Dendritic cell treated with granulocyte-macrophage colony-stimulating factor and Interleukin-4, amounts not matched to agents 40 ng/mL and 50 ng/mL, for 4 days (primary cell): ENCODE measurements at regions not wholly inside any gene's neighbourhood (a gene's known extent, or its start where the extent isn't known, plus 50 kb on each side); places are given as distances from the start of the nearest gene placed in this dataset.
A peak's percentile ranks its signal among the peaks of the same experiment; 100 is the strongest.
"Not testable (repeated sequence)": the region's sequence is repeated elsewhere in the genome, so short reads cannot be mapped to it uniquely, and the experiment has no call there.

Experiments used
- H3K27ac Mint-ChIP-seq: one replicate; pipeline ENCODE4 v1.8.0; 2022; ENCODE audit warnings: mild to moderate bottlenecking, mixed read lengths
- H3K27me3 Mint-ChIP-seq: one replicate; pipeline ENCODE4 v1.8.0; 2022; ENCODE audit warnings: mild to moderate bottlenecking, mixed read lengths
- H3K36me3 Mint-ChIP-seq: one replicate; pipeline ENCODE4 v1.8.0; 2022; ENCODE audit warnings: low read depth, mixed read lengths
- H3K4me1 Mint-ChIP-seq: one replicate; pipeline ENCODE4 v1.8.0; 2022; ENCODE audit warnings: low read depth, mixed read lengths
- H3K4me3 Mint-ChIP-seq: one replicate; pipeline ENCODE4 v1.8.0; 2022; ENCODE audit warnings: mild to moderate bottlenecking, moderate library complexity, mixed read lengths
- H3K9me3 Mint-ChIP-seq: one replicate; pipeline ENCODE4 v1.8.0; 2022; ENCODE audit warnings: mixed read lengths
- intact Hi-C: fragments of 100-400 bp; cut with micrococcal nuclease; formaldehyde crosslinking; loops from one replicate; pipeline ENCODE4 v1.15.0; 2022

GRCh38 chr21:41567237-41567636, 59.3 kb upstream of the TMPRSS2 start:
- intact Hi-C loops, H3K27ac Mint-ChIP-seq, H3K4me3 Mint-ChIP-seq, H3K9me3 Mint-ChIP-seq, H3K36me3 Mint-ChIP-seq: not testable (repeated sequence)
- Mint-ChIP-seq H3K4me1 (peaks cover 23% of the 10 kb centered on the region), H3K27me3 (peaks cover 13% of the 10 kb centered on the region)

GRCh38 chr21:41566500-41567014, 58.6 kb upstream of the TMPRSS2 start:
- Mint-ChIP-seq H3K4me1 (peaks cover 29% of the 10 kb centered on the region), H3K27me3 (peaks cover 13% of the 10 kb centered on the region), H3K9me3 (peaks cover 2% of the 10 kb centered on the region), H3K36me3 (no peaks in the 10 kb centered on the region), H3K4me3 (no peak overlapping the region), H3K27ac (no peak overlapping the region)
- intact Hi-C loops, result no loop called here

GRCh38 chr21:41565550-41565949, 57.6 kb upstream of the TMPRSS2 start:
- peaks cover 14% of the 10 kb centered on the region for H3K27me3 Mint-ChIP-seq
- intact Hi-C loops, result no loop called here
- H3K36me3 Mint-ChIP-seq, result no peaks in the 10 kb centered on the region
- H3K27ac Mint-ChIP-seq, result no peak overlapping the region
- no peaks in the 10 kb centered on the region for H3K9me3 Mint-ChIP-seq
- peaks cover 34% of the 10 kb centered on the region for H3K4me1 Mint-ChIP-seq
- no peak overlapping the region for H3K4me3 Mint-ChIP-seq

GRCh38 chr21:41564871-41565274, 56.9 kb upstream of the TMPRSS2 start:
- H3K4me1 Mint-ChIP-seq, result peaks cover 37% of the 10 kb centered on the region
- H3K4me3 Mint-ChIP-seq, result no peak overlapping the region
- H3K27me3 Mint-ChIP-seq, result peaks cover 14% of the 10 kb centered on the region
- H3K27ac Mint-ChIP-seq, result peak overlapping the region; percentile 3
- no peaks in the 10 kb centered on the region for H3K36me3 Mint-ChIP-seq
- H3K9me3 Mint-ChIP-seq, result no peaks in the 10 kb centered on the region
- intact Hi-C loops, result no loop called here

- no peaks in the 10 kb centered on the region for H3K9me3 Mint-ChIP-seq
- H3K27ac Mint-ChIP-seq, result peak overlapping the region; percentile 17
- H3K36me3 Mint-ChIP-seq, result no peaks in the 10 kb centered on the region
- peaks cover 17% of the 10 kb centered on the region for H3K27me3 Mint-ChIP-seq
- no peak overlapping the region for H3K4me3 Mint-ChIP-seq
- peaks cover 41% of the 10 kb centered on the region for H3K4me1 Mint-ChIP-seq
- intact Hi-C loops, result no loop called here
Observed at GRCh38 chr21:41562101-41563000, 54.4 kb upstream of the TMPRSS2 start.

GRCh38 chr21:41561701-41562100, 53.7 kb upstream of the TMPRSS2 start:
- H3K27me3 Mint-ChIP-seq, result peaks cover 17% of the 10 kb centered on the region
- no peak overlapping the region for H3K27ac Mint-ChIP-seq
- peaks cover 41% of the 10 kb centered on the region for H3K4me1 Mint-ChIP-seq
- no peaks in the 10 kb centered on the region for H3K9me3 Mint-ChIP-seq
- H3K36me3 Mint-ChIP-seq, result no peaks in the 10 kb centered on the region
- intact Hi-C loops, result no loop called here
- peak overlapping the region; percentile 15 for H3K4me3 Mint-ChIP-seq

- H3K27me3 Mint-ChIP-seq, result peaks cover 17% of the 10 kb centered on the region
- H3K4me3 Mint-ChIP-seq, result no peak overlapping the region
- H3K27ac Mint-ChIP-seq, result no peak overlapping the region
- intact Hi-C loops, result no loop called here
- peaks cover 41% of the 10 kb centered on the region for H3K4me1 Mint-ChIP-seq
- H3K9me3 Mint-ChIP-seq, result no peaks in the 10 kb centered on the region
- H3K36me3 Mint-ChIP-seq, result no peaks in the 10 kb centered on the region
Observed at GRCh38 chr21:41560661-41561158, 52.8 kb upstream of the TMPRSS2 start.

GRCh38 chr21:41559658-41560631, 52.0 kb upstream of the TMPRSS2 start:
- Mint-ChIP-seq H3K4me3 (no peak overlapping the region), H3K4me1 (peaks cover 37% of the 10 kb centered on the region), H3K9me3 (no peaks in the 10 kb centered on the region), H3K27me3 (peaks cover 14% of the 10 kb centered on the region), H3K36me3 (no peaks in the 10 kb centered on the region), H3K27ac (no peak overlapping the region)
- intact Hi-C loops, result no loop called here

- Mint-ChIP-seq H3K36me3 (no peaks in the 10 kb centered on the region), H3K27ac (no peak overlapping the region), H3K9me3 (no peaks in the 10 kb centered on the region), H3K4me1 (peaks cover 37% of the 10 kb centered on the region), H3K4me3 (no peak overlapping the region), H3K27me3 (peaks cover 12% of the 10 kb centered on the region)
- intact Hi-C loops, result no loop called here
Observed at GRCh38 chr21:41558842-41559241, 50.9 kb upstream of the TMPRSS2 start.

- H3K9me3 Mint-ChIP-seq, result no peaks in the 10 kb centered on the region
- H3K4me1 Mint-ChIP-seq, result peaks cover 29% of the 10 kb centered on the region
- peaks cover 10% of the 10 kb centered on the region for H3K27me3 Mint-ChIP-seq
- intact Hi-C loops, result no loop called here
- H3K4me3 Mint-ChIP-seq, result no peak overlapping the region
- no peaks in the 10 kb centered on the region for H3K36me3 Mint-ChIP-seq
- no peak overlapping the region for H3K27ac Mint-ChIP-seq
Observed at GRCh38 chr21:41557884-41558283, 49.9 kb upstream of the TMPRSS2 start.
